ENCODE measurements at regions not wholly inside any gene's neighbourhood (a gene's known extent, or its start where the extent isn't known, plus 50 kb on each side); places are given as distances from the start of the nearest gene placed in this dataset.
"Not testable (repeated sequence)": the region's sequence is repeated elsewhere in the genome, so short reads cannot be mapped to it uniquely, and the experiment has no call there.

DNA sequence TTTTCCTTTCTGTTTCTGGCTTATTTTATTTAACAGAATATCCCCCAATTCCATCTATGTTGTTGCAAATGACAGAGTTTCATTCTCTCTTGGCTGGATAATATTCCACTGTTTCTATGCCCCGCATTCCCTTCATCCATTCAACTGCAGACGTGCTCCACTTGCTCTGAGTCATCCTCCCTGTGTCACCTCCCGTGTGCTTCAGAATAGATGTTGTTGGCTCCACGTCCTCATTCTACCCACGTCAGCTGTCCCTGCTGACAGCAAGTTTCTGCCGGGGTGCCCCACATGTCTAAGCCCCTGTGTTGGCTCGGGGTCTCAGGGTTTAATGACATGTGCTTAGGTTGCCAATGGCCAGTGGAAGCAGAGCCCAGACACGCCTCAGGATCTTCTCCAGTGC lies 1041.0 kb downstream of the UQCRFS1 start:
- DNase-seq (ENCODE audit: low spot score in 2 of 2) (no peak), FAIRE-seq (no peak)

GRCh38 chr19:28170066-28170465 lies 1042.9 kb downstream of the UQCRFS1 start:
- FAIRE-seq (no peak), DNase-seq (ENCODE audit: low spot score in 2 of 2) (no peak)

DNA sequence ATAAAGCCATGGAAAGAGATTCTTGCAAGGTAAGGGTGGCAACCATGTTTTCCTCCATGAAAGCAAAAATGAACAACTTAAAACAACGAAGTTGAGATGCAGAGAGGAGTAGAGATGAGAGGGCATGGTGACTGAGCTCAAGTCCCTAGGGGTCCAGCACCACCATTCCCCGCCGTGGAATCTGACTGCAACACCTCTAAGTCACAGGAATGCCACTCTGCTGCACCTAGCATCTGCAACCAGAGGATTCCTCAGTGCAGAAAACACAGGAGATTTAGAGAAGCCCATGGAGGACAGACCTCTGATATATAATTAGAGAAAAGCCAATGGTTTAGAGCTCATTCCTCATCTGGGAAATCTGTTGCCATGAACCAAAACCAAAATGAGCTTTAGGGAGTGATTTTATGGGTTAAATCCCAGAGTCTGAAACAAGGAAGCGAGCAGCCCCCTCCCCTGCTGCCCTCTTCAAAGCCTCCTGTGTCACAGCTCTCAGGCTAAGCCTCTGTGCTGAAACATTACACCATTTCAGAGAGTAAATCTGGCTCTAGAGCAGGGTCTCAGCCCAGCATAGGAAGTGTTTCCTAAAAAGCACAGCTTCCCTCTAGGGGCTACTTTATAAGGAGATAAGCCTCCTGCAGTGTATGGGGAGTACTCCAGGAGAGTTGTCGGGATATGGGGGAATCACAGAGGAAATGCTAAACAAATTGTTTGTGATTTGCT lies 1043.6 kb downstream of the UQCRFS1 start:
- DNase-seq (ENCODE audit: low spot score in 2 of 2) (no peak), FAIRE-seq (no peak)

GRCh38 chr19:28168557-28168956 lies 1044.4 kb downstream of the UQCRFS1 start:
- no peak for FAIRE-seq

DNA sequence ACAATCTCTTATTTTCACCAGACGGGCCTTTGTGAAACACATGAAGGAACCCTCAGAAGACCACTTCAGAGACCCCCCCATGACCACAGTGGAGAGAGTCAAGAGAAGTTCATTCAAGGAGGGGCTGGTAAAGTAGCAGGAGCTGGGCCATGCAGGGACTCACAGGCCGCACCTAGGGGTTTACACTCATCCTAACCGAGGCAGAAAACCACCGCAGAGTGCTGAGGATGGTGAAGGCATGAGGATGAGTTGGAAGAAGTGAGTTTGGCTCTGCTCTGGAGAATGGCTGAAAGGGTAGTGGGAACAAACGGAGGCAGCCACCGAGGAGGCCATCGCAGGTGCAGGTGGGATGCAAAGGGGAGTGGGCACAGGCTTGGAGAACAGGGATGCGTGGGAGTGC lies 1046.9 kb downstream of the UQCRFS1 start:
- DNase-seq (ENCODE audit: low spot score in 2 of 2) (no peak), FAIRE-seq (no peak)

More at GRCh38 chr19:28168557-28168956, 1044.4 kb downstream of the UQCRFS1 start:
- DNase-seq (ENCODE audit: low spot score in 2 of 2), result no peak

GRCh38 chr19:28164214-28164613 lies 1048.7 kb downstream of the UQCRFS1 start:
- FAIRE-seq, result no peak
- no peak for DNase-seq (ENCODE audit: low spot score in 2 of 2)

DNA sequence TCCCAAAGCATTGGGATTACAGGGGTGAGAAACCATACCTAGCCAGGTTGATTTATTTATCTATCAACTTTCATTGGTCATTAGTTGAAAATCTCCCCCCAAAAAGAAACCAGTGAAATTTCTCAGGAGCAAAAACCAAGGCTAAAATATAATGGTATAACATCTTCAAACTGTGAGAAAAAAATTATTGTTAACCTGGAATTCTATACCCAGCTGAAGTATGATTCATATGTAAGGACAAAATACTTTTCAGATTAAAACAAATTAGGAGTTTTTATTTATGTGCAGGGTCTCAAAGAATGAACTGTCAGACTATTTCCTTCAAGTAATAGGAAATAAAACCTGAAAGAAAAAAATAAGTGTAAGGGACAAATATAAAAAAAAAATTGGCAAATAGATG lies 1053.9 kb downstream of the UQCRFS1 start:
- DNase-seq (ENCODE audit: low spot score in 2 of 2) (no peak), FAIRE-seq (no peak)

DNA sequence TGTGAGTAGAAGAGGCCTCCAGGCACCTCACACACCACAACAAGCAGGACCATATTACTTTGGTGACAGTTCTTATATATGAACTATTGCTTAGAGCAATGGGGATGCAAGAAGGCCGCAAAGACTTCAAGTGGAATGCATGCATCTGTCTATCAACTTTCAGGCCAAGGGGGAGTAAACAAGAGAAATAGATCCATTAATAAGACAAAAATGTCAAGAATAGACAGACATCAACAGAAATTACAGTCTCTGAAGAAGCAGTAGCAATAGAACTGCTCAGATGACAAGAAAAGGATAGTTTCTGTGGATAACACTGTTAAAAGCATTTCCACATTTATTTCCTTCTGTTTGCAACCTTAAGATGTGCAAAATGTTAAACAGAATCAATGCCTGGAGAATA lies 1057.7 kb downstream of the UQCRFS1 start:
- DNase-seq (ENCODE audit: low spot score in 2 of 2), result no peak
- no peak for FAIRE-seq

- DNase-seq (ENCODE audit: low spot score in 2 of 2), result no peak
Measured at GRCh38 chr19:28154077-28154476, 1058.9 kb downstream of the UQCRFS1 start.

DNA sequence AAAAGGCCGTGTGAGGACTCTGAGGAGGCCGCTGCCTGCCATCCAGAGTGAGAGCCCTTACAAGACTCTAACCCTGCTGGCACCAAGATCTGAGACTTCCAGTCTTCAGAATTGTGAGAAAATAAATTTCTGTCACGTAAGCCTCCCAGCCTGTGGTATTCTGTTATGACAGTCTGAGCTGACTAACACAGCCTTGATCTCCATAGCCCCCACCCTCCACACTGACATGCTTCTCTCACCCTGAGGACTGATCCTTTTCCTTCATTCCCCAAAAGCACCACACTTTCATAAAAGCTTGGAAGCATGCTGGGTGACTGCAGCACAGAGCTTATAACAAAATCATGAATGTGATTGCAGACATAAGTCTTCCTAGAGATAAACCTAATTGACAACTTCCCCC lies 1059.8 kb downstream of the UQCRFS1 start:
- FAIRE-seq, result no peak
- DNase-seq (ENCODE audit: low spot score in 2 of 2), result no peak

More at GRCh38 chr19:28154077-28154476, 1058.9 kb downstream of the UQCRFS1 start:
- FAIRE-seq, result no peak

GRCh38 chr19:28152195-28152594 lies 1060.8 kb downstream of the UQCRFS1 start:
- DNase-seq (ENCODE audit: low spot score in 2 of 2), result no peak
- FAIRE-seq, result no peak

- DNase-seq (ENCODE audit: low spot score in 2 of 2) (no peak), FAIRE-seq (no peak)
Measured at GRCh38 chr19:28150129-28150528, 1062.8 kb downstream of the UQCRFS1 start.

- DNase-seq (ENCODE audit: low spot score in 2 of 2) (no peak), FAIRE-seq (no peak)
Measured at GRCh38 chr19:28148554-28148953, 1064.4 kb downstream of the UQCRFS1 start.

GRCh38 chr19:28142258-28142657 lies 1070.7 kb downstream of the UQCRFS1 start:
- no peak for DNase-seq (ENCODE audit: low spot score in 2 of 2)
- FAIRE-seq, result no peak

DNA sequence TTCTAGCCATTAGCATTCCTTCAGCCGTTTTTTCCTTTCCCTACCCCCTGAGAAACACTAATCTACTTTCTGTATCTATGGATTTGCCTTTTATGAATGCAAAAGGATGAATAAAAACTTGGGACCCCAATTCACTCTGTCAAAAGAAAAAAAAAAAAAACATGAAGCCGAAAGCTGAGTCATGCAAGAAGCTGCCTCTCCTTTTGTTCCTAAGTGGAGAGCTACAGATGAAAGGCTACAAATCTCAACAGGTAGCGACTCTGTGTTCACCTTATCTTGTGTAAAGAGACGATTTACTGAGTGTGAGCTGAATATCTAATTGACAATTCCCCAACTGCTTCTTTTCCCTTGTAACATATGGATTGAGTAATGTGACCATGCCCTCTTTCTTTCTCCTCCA lies 1072.8 kb downstream of the UQCRFS1 start:
- FAIRE-seq (no peak), DNase-seq (ENCODE audit: low spot score in 2 of 2) (no peak)

GRCh38 chr19:28137772-28138171 lies 1075.2 kb downstream of the UQCRFS1 start:
- FAIRE-seq (no peak), DNase-seq (ENCODE audit: low spot score in 2 of 2) (no peak)

DNA sequence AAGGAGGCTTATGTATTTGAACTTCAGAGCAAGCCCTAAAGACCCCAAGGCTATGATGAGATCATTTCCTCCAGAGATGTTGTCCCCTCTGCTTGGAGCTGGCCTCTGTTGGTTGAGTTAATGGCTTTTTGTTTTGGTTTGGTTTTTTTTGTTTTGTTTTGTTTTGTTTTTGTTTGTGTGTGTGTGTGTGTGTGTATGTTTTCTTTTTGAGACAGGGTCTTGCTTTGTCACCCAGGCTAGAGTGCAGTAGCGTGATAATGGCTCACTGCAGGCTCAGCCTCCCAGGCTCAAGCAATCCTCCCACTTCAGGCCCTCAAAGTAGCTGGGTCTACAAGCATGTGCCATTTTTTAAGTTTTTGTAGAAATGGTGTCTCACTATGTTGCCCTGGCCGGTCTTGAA lies 1076.2 kb downstream of the UQCRFS1 start:
- DNase-seq (ENCODE audit: low spot score in 2 of 2) (no peak), FAIRE-seq (no peak)

GRCh38 chr19:28135825-28136224 lies 1077.1 kb downstream of the UQCRFS1 start:
- no peak for FAIRE-seq
- DNase-seq (ENCODE audit: low spot score in 2 of 2), result no peak

GRCh38 chr19:28134311-28134710 lies 1078.6 kb downstream of the UQCRFS1 start:
- DNase-seq (ENCODE audit: low spot score in 2 of 2) (no peak), FAIRE-seq (no peak)

DNA sequence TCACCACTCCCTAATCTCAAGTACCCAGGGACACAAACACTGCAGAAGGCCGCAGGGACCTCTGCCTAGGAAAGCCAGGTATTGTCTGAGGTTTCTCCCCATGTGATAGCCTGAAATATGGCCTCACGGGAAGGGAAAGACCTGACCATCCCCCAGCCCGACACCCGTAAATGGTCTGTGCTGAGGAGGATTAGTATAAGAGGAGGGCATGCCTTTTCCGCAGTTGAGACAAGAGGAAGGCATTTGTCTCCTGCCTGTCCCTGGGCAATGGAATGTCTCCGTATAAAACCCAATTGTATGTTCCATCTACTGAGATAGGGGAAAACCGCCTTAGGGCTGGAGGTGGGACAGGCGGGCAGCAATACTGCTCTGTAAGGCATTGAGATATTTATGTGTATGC lies 1082.1 kb downstream of the UQCRFS1 start:
- not testable (repeated sequence) for FAIRE-seq; DNase-seq (ENCODE audit: low spot score in 2 of 2)

- FAIRE-seq, result no peak
- DNase-seq (ENCODE audit: low spot score in 2 of 2), result no peak
Measured at GRCh38 chr19:28130066-28130511, 1082.9 kb downstream of the UQCRFS1 start.

GRCh38 chr19:28128341-28128740 lies 1084.6 kb downstream of the UQCRFS1 start:
- no peak for DNase-seq (ENCODE audit: low spot score in 2 of 2)
- no peak for FAIRE-seq

All from frontal cortex (tissue), 3 donors.